IPS-20b (cell line): ENCODE measurements at regions not wholly inside any gene's neighbourhood (a gene's known extent, or its start where the extent isn't known, plus 50 kb on each side); places are given as distances from the start of the nearest gene placed in this dataset.
"Not testable (repeated sequence)": the region's sequence is repeated elsewhere in the genome, so short reads cannot be mapped to it uniquely, and the experiment has no call there.

ENCODE experiments used
- H3K27ac ChIP-seq: one replicate; pipeline ENCODE4 v1.5.1; 2013; ENCODE audit warnings: low read length
- H3K27me3 ChIP-seq: 2 replicates; pipeline ENCODE4 v1.6.1; 2013; ENCODE audit warnings: mild to moderate bottlenecking, low read length, inconsistent platforms; ENCODE audit not compliant: insufficient read depth
- H3K36me3 ChIP-seq: 2 replicates; pipeline ENCODE4 v1.6.1; 2013; ENCODE audit warnings: low read depth, mild to moderate bottlenecking, inconsistent platforms, low read length, moderate library complexity; ENCODE audit not compliant: insufficient read depth
- H3K4me1 ChIP-seq: 2 replicates; pipeline ENCODE4 v1.6.1; 2013; ENCODE audit warnings: mild to moderate bottlenecking, control low read depth, inconsistent platforms, low read length, moderate library complexity; ENCODE audit not compliant: insufficient read depth
- H3K4me3 ChIP-seq: 2 replicates; pipeline ENCODE4 v1.5.1; 2013; ENCODE audit warnings: mild to moderate bottlenecking, low read length, inconsistent platforms
- H3K9ac ChIP-seq: 2 replicates; pipeline ENCODE4 v1.6.1; 2013; ENCODE audit warnings: low read depth, mild to moderate bottlenecking, inconsistent platforms, low read length, moderate library complexity
- H3K9me3 ChIP-seq: 2 replicates; pipeline ENCODE4 v1.6.1; 2013; ENCODE audit warnings: mild to moderate bottlenecking, low read depth, low read length, inconsistent platforms; ENCODE audit not compliant: insufficient read depth

DNA sequence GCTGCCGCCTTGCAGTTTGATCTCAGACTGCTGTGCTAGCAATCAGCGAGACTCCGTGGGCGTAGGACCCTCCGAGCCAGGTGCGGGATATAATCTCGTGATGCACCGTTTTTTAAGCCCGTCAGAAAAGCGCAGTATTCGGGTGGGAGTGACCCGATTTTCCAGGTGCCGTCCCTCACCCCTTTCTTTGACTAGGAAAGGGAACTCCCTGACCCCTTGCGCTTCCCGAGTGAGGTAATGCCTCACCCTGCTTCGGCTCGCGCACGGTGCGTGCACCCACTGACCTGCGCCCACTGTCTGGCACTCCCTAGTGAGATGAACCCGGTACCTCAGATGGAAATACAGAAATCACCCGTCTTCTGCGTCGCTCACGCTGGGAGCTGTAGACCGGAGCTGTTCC is 438.5 kb upstream of the CDH10 start:
- not testable (repeated sequence) for H3K36me3 ChIP-seq, H3K27ac ChIP-seq, H3K9me3 ChIP-seq, H3K27me3 ChIP-seq, H3K4me3 ChIP-seq, H3K9ac ChIP-seq, H3K4me1 ChIP-seq

DNA sequence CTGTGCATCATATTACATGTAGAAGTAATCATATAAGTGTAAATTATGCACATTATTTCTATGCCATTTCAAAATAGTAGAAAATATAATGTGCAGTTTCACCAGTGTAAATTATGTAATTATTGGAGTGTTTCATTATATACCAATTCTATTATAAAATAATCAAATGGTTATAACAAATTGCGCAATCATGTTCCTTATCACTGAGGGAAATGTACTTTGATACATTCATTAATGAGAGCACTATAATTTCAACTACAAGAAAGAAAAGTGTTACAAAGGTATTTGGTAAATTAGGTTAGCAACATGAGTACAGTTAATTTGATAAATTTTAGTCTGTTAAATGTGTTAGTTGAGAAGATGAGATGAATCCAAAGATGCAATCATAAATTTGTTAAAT is 421.5 kb upstream of the CDH10 start:
- H3K4me3 ChIP-seq = no peak overlapping the region
- no peak overlapping the region for H3K27ac ChIP-seq
- no peaks in the 10 kb centered on the region for H3K4me1 ChIP-seq
- H3K9ac ChIP-seq = no peak overlapping the region
- H3K27me3 ChIP-seq = no peaks in the 10 kb centered on the region
- H3K36me3 ChIP-seq = no peaks in the 10 kb centered on the region
- no peaks in the 10 kb centered on the region for H3K9me3 ChIP-seq

DNA sequence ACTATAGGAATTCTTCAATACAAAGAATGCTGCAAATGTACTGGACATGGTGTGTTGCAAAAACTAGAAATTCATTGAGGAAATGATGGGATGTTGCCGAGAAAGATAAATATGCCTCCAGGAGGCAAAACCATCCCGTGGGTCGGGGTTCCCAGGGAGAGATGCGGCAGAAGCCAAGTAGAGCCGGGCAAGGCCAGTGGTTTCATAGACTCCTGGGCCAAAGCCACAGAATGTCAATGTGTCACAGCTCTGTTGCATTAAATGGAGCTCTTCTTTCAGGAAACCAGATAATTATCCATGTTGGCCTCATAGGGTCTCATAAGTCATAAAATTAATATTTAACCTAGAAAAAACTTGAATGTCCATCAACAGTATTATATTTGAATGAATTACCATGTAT is 419.5 kb upstream of the CDH10 start:
- H3K27ac ChIP-seq = no peak overlapping the region
- no peaks in the 10 kb centered on the region for H3K4me1 ChIP-seq
- no peaks in the 10 kb centered on the region for H3K27me3 ChIP-seq
- H3K4me3 ChIP-seq = no peak overlapping the region
- H3K36me3 ChIP-seq = no peaks in the 10 kb centered on the region
- no peak overlapping the region for H3K9ac ChIP-seq
- no peaks in the 10 kb centered on the region for H3K9me3 ChIP-seq

DNA sequence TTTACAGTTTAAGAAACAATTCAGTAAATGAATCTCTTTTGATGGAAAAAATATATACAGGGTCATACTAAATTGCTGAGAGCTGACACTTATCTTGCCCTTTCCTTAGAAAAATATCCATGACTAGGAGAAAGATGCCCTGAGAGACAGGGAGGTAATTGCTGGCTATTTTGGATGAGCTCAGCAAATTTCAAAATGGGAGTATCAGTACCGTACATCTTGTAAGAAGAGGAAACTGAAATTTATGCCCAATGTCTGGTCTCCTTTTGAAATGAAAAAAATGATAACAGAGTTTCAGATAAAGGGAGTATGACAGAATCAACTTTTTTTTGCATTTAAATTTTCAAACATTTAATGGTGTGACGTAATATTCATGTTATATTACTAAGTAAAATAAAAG is 415.8 kb upstream of the CDH10 start:
- Histone ChIP-seq H3K9me3 (no peaks in the 10 kb centered on the region), H3K4me3 (no peak overlapping the region), H3K36me3 (no peaks in the 10 kb centered on the region), H3K9ac (no peak overlapping the region), H3K27ac (no peak overlapping the region), H3K4me1 (no peaks in the 10 kb centered on the region), H3K27me3 (no peaks in the 10 kb centered on the region)

DNA sequence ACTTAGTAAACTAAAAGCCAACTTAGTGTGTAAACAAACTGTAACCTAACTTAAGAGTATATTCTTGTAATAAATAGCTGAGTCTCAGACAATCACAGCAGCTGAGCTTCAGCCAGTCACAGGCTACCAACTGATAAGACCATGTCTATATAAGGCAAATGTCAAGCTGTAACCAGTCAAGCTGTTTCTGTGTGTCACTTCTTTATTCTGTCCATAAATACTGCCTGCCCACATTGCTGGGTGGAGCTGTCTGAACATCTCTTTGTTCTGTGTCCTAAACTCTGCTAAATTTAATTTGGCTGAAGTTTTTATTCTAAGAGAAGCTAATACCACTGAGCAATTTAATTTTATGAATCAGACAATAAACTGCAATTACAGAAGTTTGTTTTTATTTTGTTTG is 412.1 kb upstream of the CDH10 start:
- H3K4me1 ChIP-seq = no peaks in the 10 kb centered on the region
- H3K27ac ChIP-seq = no peak overlapping the region
- no peak overlapping the region for H3K9ac ChIP-seq
- no peaks in the 10 kb centered on the region for H3K36me3 ChIP-seq
- no peaks in the 10 kb centered on the region for H3K9me3 ChIP-seq
- no peak overlapping the region for H3K4me3 ChIP-seq
- H3K27me3 ChIP-seq = no peaks in the 10 kb centered on the region

DNA sequence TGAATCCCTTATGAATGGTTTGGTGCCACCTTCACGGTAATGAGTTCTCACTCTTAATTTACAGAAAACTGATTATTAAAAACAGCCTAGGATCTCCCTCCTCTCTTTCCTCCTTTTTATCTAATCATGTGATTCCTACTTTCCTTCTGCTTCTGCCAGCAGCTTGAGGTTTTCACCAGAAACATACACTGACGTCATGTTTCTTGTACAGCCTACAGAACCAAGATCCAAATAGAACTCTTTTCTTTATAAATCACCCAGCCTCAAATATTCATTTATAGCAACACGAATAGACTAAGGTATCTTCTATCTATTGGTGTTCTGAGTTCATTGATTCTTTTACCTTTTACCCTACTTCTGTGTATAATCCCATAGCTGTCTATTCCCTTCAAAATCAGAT is 388.9 kb upstream of the CDH10 start:
- H3K9me3 ChIP-seq = no peaks in the 10 kb centered on the region
- H3K4me1 ChIP-seq = no peaks in the 10 kb centered on the region
- no peak overlapping the region for H3K27ac ChIP-seq
- H3K36me3 ChIP-seq = no peaks in the 10 kb centered on the region
- no peak overlapping the region for H3K9ac ChIP-seq
- no peak overlapping the region for H3K4me3 ChIP-seq
- no peaks in the 10 kb centered on the region for H3K27me3 ChIP-seq

DNA sequence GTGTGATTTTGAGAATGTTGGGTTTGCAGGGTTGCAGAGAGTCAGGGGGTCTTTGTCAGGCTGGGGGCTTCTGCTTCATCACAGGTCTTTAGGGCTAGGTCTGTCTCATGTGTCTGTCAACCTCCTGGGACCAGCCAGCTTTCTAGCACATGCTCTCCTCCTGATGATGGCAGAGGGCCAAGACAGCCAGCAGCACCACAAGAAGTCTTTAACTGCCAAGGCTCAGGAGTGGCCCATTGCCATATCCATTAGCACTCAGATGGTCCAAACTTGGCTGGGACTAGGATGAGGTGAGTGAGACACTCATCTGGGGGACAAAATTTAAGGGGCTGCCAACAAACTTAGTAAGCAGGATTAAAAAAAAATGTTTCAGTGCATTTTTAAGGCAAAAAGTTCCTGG is 384.2 kb upstream of the CDH10 start:
- no peaks in the 10 kb centered on the region for H3K4me1 ChIP-seq
- H3K27ac ChIP-seq = no peak overlapping the region
- no peaks in the 10 kb centered on the region for H3K9me3 ChIP-seq
- H3K4me3 ChIP-seq = no peak overlapping the region
- H3K27me3 ChIP-seq = no peaks in the 10 kb centered on the region
- no peaks in the 10 kb centered on the region for H3K36me3 ChIP-seq
- no peak overlapping the region for H3K9ac ChIP-seq

DNA sequence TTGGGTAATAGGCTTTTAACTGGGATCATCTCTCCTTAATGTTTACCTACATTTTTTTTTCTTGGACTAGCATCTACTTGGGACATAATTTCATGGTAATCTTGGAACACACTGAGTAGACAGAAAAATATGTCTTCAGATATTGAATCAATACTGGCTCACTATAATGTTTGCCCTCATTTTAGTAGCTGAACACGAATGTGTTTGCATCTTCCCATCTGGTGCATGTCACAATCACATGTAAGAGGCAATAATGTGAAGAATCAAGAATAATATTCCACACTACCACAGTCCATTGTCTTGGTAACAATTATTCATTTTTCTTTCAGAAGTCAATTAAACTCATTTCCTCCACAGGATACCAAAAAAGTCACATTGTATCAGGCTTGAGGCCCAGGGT is 382.7 kb upstream of the CDH10 start:
- Histone ChIP-seq H3K27me3 (no peaks in the 10 kb centered on the region), H3K9me3 (no peaks in the 10 kb centered on the region), H3K4me1 (no peaks in the 10 kb centered on the region), H3K27ac (no peak overlapping the region), H3K9ac (no peak overlapping the region), H3K36me3 (no peaks in the 10 kb centered on the region), H3K4me3 (no peak overlapping the region)

DNA sequence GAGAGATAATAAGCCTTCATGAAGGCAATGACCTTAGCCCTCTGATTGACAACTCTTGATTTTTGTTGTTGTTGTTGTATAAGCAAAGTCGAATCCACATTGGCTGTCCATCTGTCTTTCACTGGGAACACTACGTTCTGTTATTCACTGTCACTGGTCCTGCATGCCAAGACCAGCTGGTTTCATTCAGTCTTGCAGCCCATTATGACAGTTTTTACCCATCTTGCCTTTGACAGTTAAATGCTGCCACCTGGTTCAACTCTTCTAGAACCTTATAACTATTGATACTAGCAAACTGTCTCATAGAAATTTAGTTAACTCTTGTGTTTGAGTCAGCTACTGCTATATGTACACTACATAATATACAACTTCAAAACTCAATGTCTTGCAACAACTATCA is 382.3 kb upstream of the CDH10 start:
- Histone ChIP-seq H3K27ac (no peak overlapping the region), H3K27me3 (no peaks in the 10 kb centered on the region), H3K36me3 (no peaks in the 10 kb centered on the region), H3K4me3 (no peak overlapping the region), H3K9ac (no peak overlapping the region), H3K4me1 (0 out of 2 replicates have a peak, but pooled peaks cover 2% of the 10 kb centered on the region), H3K9me3 (no peaks in the 10 kb centered on the region)

DNA sequence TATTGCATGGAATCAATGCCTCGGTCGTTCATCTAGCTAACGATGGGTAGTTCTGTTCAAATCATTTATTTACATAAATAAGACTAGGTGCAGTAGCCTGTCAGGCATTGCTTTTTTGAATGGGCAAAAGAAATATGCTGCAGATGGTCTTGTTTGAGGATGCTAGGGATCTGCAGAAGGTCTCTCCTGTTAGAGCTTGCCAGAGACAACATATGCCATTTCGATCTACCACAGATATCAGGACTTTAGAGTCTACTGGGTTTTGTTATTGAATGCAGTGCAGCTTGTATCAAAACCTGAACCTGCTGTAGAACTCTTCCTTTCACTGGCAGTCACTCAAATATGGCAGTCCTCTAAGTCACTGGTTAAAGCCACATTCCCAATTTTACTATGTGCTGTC is 381.1 kb upstream of the CDH10 start:
- Histone ChIP-seq H3K9me3 (no peaks in the 10 kb centered on the region), H3K4me1 (peaks cover 12% of the 10 kb centered on the region), H3K27me3 (no peaks in the 10 kb centered on the region), H3K9ac (no peak overlapping the region), H3K4me3 (no peak overlapping the region), H3K36me3 (no peaks in the 10 kb centered on the region), H3K27ac (no peak overlapping the region)

DNA sequence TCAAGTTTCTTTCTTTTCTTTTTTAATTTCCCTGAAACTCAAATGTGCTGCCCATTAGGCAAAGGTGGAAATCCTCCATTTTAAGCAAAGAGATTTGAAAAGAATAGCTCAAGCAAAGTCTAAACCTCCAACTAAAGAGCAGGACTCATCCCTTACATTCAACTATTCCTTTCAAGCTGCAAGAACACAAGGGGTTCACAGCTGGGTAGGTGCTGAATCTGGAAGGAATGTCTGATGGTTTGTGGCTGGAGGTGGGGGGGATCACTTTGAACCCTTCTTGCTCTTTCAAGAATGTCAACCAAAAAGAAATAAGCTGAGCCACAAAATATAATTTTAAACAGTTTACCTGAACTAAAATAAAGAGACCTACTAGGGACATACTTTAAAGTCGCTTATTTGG is 375.7 kb upstream of the CDH10 start:
- peaks cover 25% of the 10 kb centered on the region for H3K4me1 ChIP-seq
- H3K4me3 ChIP-seq = no peak overlapping the region
- no peak overlapping the region for H3K9ac ChIP-seq
- H3K27me3 ChIP-seq = no peaks in the 10 kb centered on the region
- no peak overlapping the region for H3K27ac ChIP-seq
- H3K36me3 ChIP-seq = no peaks in the 10 kb centered on the region
- no peaks in the 10 kb centered on the region for H3K9me3 ChIP-seq

DNA sequence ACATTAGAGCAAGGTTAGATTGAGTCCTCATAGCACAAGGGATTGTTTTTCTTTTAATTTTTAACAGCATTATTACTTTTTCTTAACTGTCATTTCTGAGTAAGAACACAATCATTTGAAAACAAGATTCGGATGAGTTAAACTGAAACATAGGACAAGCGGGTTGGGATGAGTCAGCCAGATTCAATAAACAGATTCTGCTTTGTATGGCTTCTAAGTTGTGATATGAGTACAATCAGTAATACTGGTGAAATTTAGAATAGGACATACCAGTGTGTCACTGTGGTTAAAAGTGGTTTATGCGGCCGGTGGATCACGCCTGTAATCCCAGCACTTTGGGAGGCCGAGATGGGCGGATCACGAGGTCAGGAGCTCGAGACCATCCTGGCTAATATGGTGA is 364.3 kb upstream of the CDH10 start:
- no peak overlapping the region for H3K27ac ChIP-seq
- no peaks in the 10 kb centered on the region for H3K36me3 ChIP-seq
- no peak overlapping the region for H3K9ac ChIP-seq
- no peaks in the 10 kb centered on the region for H3K4me1 ChIP-seq
- no peaks in the 10 kb centered on the region for H3K27me3 ChIP-seq
- no peak overlapping the region for H3K4me3 ChIP-seq
- no peaks in the 10 kb centered on the region for H3K9me3 ChIP-seq

DNA sequence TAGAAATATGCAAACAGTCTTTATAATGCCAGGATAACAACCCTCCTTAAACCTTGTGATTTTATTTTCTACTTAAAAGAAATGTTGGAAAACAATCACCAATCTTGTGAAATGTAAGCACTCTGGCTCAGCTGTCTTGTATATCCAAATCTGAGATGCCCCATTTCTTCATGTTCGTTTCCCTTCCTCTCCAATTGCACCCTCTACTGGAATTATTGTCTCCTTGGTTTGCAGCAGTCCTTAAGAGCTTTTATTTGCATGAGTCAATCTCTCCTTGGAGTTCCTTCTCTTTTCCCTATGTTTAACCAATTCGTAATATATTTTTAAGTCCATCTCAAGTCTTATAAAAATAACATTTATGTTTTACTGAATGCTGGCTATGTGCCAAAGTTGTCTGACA is 362.0 kb upstream of the CDH10 start:
- Histone ChIP-seq H3K4me3 (no peak overlapping the region), H3K27me3 (no peaks in the 10 kb centered on the region), H3K9ac (no peak overlapping the region), H3K9me3 (no peaks in the 10 kb centered on the region), H3K36me3 (no peaks in the 10 kb centered on the region), H3K27ac (no peak overlapping the region), H3K4me1 (no peaks in the 10 kb centered on the region)
